ENCODE measurements at regions not wholly inside any gene's neighbourhood (a gene's known extent, or its start where the extent isn't known, plus 50 kb on each side); places are given as distances from the start of the nearest gene placed in this dataset.

DNA sequence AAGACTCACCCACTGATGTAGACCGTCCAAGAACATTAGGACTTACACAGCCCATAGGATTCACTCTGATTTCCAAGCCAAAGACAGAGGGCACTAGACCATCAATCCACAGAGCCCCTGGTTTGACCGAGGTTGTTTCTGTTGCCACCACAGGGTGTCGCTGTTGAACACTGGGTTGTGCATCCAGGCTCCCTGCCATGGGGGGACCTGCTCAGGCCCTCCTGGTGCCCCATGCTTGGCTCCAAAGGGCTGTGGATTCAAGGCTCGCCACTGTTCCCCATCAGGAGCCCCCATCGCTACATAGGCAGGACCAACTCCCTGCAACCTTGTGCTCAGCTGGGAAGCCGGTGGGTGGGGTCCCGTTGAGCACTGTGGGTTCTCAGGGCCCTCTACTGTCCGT is 128.0 kb upstream of the ANO1 start:
- FAIRE-seq (peak; percentile 24), DNase-seq (ENCODE audit: low read depth in 1 of 2, low spot score in 2 of 2) (peak; percentile 60 to 95)
- peaks cover 0 to 4% of the 10 kb centered on the region in 2 experiments; a peak in 1 of 4 replicates for H3K9me3 ChIP-seq (ENCODE audit: insufficient read depth in 2 of 2, low read depth in 1 of 2, low read length in 1 of 2)
- H3K23me2 ChIP-seq (ENCODE audit: low read depth, low read length) = peaks cover 4% of the 10 kb centered on the region; the same call in 1 of the 2 replicates
- H3K4me1 ChIP-seq (replicated peaks in 1 of 4; ENCODE audit: control insufficient read depth in 3 of 4, insufficient read depth in 4 of 4, low read length in 3 of 4) = peaks cover 4 to 16% (median 9%) of the 10 kb centered on the region in 4 experiments; a peak in 6 of 7 replicates
- H3K56ac ChIP-seq (replicated peaks; ENCODE audit: insufficient read length, low read depth, low read length) = no peak overlapping the region
- H2BK5ac ChIP-seq (ENCODE audit: low read depth, low read length) = no peak overlapping the region
- H2BK12ac ChIP-seq (ENCODE audit: low read depth, low read length) = no peak overlapping the region
- POLR2A ChIA-PET (ENCODE audit: partially characterized antibody) = no interaction called here
- no peaks in the 10 kb centered on the region for H3K79me2 ChIP-seq (ENCODE audit: control insufficient read depth in 1 of 2, insufficient read depth in 2 of 2, low read length in 2 of 2)
- no peak overlapping the region for H4K91ac ChIP-seq (replicated peaks; ENCODE audit: insufficient read length, low read length)
- no peak overlapping the region for H2BK120ac ChIP-seq (replicated peaks; ENCODE audit: low read depth, low read length)
- CTCF ChIA-PET (ENCODE audit: partially characterized antibody) = interaction anchor here (0.6 to 8.6 kb wide), 56 partner anchors 9 to 247 kb away, joined by 3 to 103 read pairs (median 6); partner anchors contain the start of gene ANO1
- H4K8ac ChIP-seq (ENCODE audit: extremely low read depth, insufficient read depth, low read length) = no peak overlapping the region
- no peak overlapping the region for H2AFZ ChIP-seq (ENCODE audit: low read length)
- no peaks in the 10 kb centered on the region; a peak in 1 of 7 replicates for H3K27me3 ChIP-seq (replicated peaks in 1 of 4; ENCODE audit: control insufficient read depth in 3 of 4, extremely low read depth in 1 of 4, insufficient read depth in 3 of 4, low read length in 3 of 4)
- H2BK15ac ChIP-seq (ENCODE audit: low read length) = peak overlapping the region; percentile 61; the same call in 1 of the 2 replicates
- 54% methylated on average over 8 of the region's 8 CpGs; no CpG with 5 or more reads in 1 of the 2 experiments for WGBS, 2 experiments (ENCODE audit: extremely low coverage in 1 of 2, insufficient coverage in 1 of 2, insufficient read length in 1 of 2, insufficient replicate concordance in 2 of 2, low coverage in 1 of 2, low lambda C conversion rate in 2 of 2, missing lambda C conversion rate in 1 of 2)
- no peak overlapping the region for H3K9ac ChIP-seq (replicated peaks in 1 of 4; ENCODE audit: extremely low read depth in 1 of 4, low read depth in 3 of 4, low read length in 3 of 4)
- no peaks in the 10 kb centered on the region for H3K79me1 ChIP-seq (ENCODE audit: low read depth, low read length)
- no peak overlapping the region for H3K4me3 ChIP-seq (ENCODE audit: extremely low read depth in 1 of 4, insufficient read depth in 2 of 4, low read depth in 3 of 4, low read length in 4 of 4)
- no peak overlapping the region for H3K27ac ChIP-seq (ENCODE audit: low read depth, low read length)
- no peak overlapping the region for H4K5ac ChIP-seq (ENCODE audit: insufficient read length, low read depth, low read length)
- H2BK20ac ChIP-seq (ENCODE audit: low read length) = no peak overlapping the region
- H3K18ac ChIP-seq (ENCODE audit: extremely low read depth, low read length) = no peak overlapping the region
- no peak overlapping the region for H3K23ac ChIP-seq (ENCODE audit: insufficient read length)
- no peak overlapping the region for H3K4ac ChIP-seq (replicated peaks; ENCODE audit: insufficient read length, low read depth, low read length)
- H2AK5ac ChIP-seq (ENCODE audit: low read depth, low read length) = no peak overlapping the region
- H3K4me2 ChIP-seq (ENCODE audit: insufficient read depth in 1 of 2, low read depth in 2 of 2, low read length in 2 of 2) = no peak overlapping the region
- no peaks in the 10 kb centered on the region for H3K36me3 ChIP-seq (ENCODE audit: control insufficient read depth in 2 of 4, insufficient read depth in 4 of 4, low read length in 3 of 4)
- H4K20me1 ChIP-seq (replicated peaks in 1 of 2; ENCODE audit: control insufficient read depth in 1 of 2, insufficient read depth in 2 of 2, low read length in 2 of 2) = no peaks in the 10 kb centered on the region
- TF ChIP-seq YY1 (IDR thresholded peaks at IDR 0.05; ENCODE audit: low read depth, low read length) (no peak), NANOG (IDR thresholded peaks at IDR 0.05; ENCODE audit: insufficient read depth, low read depth, low read length, poor library complexity, severe bottlenecking) (no peak), GTF2F1 (IDR thresholded peaks at IDR 0.05; ENCODE audit: borderline replicate concordance, low read depth, low read length) (0 out of 2 replicates have a peak, but pooled peaks have one; percentile 31), POU5F1 (IDR thresholded peaks at IDR 0.05; ENCODE audit: low read depth, low read length) (no peak), ATF3 (IDR thresholded peaks at IDR 0.05; ENCODE audit: insufficient read depth, low read depth, low read length) (peak; percentile 42; the same call in 1 of the 2 replicates), RAD21 (IDR thresholded peaks at IDR 0.05 in 1 of 2, conservative IDR thresholded peaks at IDR 0.05 in 1 of 2; ENCODE audit: low read depth in 2 of 2, low read length in 2 of 2) (peak; percentile 96 to 98)
- TF ChIP-seq, protein P1, sequence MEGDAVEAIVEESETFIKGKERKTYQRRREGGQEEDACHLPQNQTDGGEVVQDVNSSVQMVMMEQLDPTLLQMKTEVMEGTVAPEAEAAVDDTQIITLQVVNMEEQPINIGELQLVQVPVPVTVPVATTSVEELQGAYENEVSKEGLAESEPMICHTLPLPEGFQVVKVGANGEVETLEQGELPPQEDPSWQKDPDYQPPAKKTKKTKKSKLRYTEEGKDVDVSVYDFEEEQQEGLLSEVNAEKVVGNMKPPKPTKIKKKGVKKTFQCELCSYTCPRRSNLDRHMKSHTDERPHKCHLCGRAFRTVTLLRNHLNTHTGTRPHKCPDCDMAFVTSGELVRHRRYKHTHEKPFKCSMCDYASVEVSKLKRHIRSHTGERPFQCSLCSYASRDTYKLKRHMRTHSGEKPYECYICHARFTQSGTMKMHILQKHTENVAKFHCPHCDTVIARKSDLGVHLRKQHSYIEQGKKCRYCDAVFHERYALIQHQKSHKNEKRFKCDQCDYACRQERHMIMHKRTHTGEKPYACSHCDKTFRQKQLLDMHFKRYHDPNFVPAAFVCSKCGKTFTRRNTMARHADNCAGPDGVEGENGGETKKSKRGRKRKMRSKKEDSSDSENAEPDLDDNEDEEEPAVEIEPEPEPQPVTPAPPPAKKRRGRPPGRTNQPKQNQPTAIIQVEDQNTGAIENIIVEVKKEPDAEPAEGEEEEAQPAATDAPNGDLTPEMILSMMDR (IDR thresholded peaks at IDR 0.05; ENCODE audit: control extremely low read depth in 1 of 3, insufficient read depth in 1 of 3, low read depth in 1 of 3, low read length in 3 of 3) = peak; percentile 95 to 100 (median 100)
- no peak overlapping the region for H3K14ac ChIP-seq (ENCODE audit: insufficient read length)
